RPMI8226 (cell line): ENCODE measurements at regions not wholly inside any gene's neighbourhood (a gene's known extent, or its start where the extent isn't known, plus 50 kb on each side); places are given as distances from the start of the nearest gene placed in this dataset.
"Not testable (repeated sequence)": the region's sequence is repeated elsewhere in the genome, so short reads cannot be mapped to it uniquely, and the experiment has no call there.

ENCODE experiments used
- DNase-seq: peaks from one replicate; pipeline ENCODE4 v3.0.0-alpha.2; 2015

GRCh38 chr6:14543971-14544585 lies 426.5 kb downstream of the CD83 start:
- DNase-seq: no peak

DNA sequence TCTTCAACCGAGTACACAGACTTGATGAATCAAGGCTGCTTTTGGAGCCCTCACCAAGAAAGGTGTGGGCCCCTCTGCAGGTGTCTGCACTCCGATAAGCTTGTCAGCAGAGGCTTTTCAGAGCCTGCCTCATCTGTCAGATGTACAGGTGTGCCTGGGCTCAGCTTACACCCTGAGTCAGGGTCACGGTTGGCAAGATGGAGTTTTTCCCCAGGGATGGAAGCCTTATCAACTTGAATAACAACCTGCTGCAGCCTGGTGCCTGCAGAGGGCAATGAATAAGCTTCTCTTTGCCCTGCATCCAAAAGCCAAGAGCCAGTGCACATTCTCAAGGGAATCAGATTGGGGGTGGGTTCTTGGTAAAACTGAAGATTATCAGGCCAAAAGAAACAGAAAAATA lies 427.1 kb downstream of the CD83 start:
- DNase-seq: no peak

GRCh38 chr6:14545496-14545895 lies 427.9 kb downstream of the CD83 start:
- no peak for DNase-seq

DNA sequence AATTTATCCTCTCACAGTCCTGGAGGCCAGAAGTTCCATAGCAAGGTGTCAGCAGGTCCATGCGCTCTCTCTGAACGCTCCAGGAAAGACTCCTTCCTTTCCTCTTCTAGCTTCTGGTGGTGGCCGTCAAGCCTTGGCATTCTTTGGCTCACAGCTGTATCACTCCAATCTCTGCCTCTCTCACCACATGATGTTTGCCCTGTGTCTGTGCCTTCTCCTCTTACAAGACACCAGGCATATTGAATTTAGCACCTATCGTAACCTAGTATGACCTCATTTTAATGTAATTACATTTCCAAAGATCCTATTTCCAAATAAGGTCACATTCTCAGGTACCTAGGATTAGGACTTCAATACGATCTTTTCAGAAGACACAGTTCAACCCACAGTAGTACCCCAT lies 428.5 kb downstream of the CD83 start:
- no peak for DNase-seq

DNA sequence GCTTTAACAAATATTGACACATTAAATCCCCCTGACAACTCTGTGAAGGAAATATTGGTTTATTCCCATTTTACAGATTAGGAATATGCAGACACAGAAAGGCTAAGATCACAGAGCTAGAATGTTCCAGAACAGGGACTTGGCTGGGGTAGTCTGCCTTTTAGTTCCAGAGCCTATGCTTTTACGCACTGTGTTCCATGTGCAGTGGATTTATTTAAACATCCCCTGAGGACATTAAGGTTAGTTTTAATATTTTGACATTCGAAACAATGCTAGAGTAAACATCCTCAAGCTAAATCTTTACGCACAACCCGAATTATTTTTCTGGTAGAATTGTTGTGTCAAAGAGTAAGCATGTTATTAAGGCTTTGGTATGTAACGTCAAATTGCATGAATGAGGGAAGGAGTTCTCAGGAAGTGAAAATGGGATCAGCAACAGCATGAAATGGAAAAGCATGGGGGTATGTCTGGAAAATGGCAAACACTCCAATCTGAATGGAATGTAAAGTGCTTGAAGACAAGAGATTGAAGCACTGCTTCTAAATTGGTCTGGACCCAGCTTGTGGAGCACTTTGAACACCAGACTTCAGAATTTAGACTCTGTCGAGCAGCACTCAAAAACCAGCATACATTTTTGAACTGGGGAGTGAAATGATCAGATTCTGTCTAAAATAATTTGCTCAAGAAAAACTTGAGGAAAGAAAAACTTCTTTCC lies 429.9 kb downstream of the CD83 start:
- DNase-seq: no peak

GRCh38 chr6:14549304-14549770 lies 431.8 kb downstream of the CD83 start:
- no peak for DNase-seq

DNA sequence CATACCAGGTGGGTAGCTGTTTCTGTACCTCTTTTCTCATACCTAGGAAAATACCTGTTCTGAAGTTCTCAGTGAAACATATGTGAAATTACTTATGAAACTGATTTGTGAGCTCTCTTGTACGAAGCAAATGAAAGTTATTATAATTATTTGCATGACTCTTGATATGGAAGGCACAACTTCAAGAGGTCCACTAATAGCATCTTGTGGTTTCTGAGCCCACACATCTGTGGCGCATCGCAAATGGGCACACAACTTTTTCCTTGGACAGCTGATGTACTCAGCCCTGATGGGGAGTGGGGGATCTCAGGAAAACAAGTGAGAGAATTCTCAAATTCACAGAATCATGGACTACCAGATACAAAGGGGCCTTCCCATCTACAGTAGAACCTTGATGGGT lies 432.3 kb downstream of the CD83 start:
- no peak for DNase-seq

DNA sequence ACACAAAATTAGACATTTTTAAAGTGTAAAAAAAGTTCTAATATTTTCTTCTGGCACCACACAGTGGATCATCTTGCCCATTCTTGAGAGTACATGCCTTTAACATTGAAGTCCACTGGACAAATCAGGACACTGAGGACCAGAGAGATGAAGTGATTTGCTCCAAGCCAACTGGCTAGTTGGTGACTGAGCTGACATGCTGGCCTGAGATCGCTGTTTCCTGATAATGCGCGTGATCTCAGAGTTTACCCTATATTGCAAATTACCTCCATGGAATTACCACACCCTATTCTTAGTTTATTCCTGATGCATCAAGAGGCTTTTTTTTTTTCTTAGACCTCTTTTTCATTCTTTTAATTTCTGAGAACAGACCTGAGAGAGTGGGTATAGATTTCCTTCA lies 432.8 kb downstream of the CD83 start:
- no peak for DNase-seq

GRCh38 chr6:14550822-14551221 lies 433.2 kb downstream of the CD83 start:
- no peak for DNase-seq

- DNase-seq: not testable (repeated sequence)
Observed at GRCh38 chr6:14551601-14552000, 434.0 kb downstream of the CD83 start.

- DNase-seq: no peak
Observed at GRCh38 chr6:14552891-14553290, 435.3 kb downstream of the CD83 start.

DNA sequence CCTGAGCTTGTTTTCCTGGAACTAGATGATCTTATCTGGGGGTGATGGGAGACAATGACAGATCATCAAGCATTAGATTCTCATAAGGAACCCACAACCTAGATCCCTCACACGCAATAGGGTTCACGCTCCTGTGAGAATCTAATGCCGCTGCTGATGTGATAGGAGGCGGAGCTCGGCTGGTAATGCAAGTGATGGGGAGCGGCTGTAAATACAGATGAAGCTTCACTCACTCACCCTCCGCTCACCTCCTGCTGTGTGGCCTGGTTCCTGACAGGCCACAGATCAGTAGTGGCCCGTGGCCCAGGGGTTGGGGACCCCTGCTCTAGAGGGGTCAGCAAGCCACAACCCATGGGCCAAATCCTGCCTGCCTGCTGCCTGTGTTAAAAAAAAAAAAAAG lies 435.9 kb downstream of the CD83 start:
- DNase-seq: no peak

GRCh38 chr6:14555804-14556203 lies 438.2 kb downstream of the CD83 start:
- no peak for DNase-seq

- no peak for DNase-seq
Observed at GRCh38 chr6:14559746-14560536, 442.4 kb downstream of the CD83 start.

GRCh38 chr6:14561563-14561962 lies 444.0 kb downstream of the CD83 start:
- DNase-seq: not testable (repeated sequence)

DNA sequence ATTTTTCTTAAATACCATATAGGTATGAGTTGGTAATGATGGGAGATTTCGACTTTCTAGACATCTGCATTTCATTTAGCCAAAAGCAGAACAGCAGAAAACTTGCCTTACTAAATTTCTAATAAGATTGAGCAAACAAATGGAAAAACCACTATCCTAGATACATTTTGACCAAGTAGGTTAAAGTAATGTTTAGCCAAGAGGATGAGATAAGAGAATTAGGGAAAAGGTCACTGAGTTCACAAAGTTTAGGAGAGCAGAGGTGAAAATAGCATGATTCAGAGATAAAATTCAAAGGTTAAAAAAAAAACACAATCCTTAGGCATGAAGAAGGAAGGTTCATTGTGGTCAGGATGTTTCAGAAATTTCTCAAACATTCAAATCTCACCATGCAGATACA lies 450.3 kb downstream of the CD83 start:
- no peak for DNase-seq

- DNase-seq: no peak
Observed at GRCh38 chr6:14569394-14569793, 451.8 kb downstream of the CD83 start.

DNA sequence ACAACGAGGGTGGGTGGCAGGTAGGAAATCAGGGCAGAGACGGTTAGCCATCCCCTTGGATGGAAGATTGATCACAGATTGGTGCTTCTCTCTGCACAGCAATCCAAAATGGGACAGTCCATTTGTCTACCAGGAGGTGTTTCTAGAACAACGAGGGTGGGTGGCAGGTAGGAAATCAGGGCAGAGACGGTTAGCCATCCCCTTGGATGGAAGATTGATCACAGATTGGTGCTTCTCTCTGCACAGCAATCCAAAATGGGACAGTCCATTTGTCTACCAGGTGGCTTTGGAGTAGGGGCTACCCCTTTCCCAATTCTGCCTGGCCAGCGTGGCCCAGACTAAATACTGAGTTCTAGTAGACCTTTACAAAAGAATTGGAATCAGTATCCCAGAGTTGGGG lies 452.3 kb downstream of the CD83 start:
- DNase-seq: not testable (repeated sequence)

DNA sequence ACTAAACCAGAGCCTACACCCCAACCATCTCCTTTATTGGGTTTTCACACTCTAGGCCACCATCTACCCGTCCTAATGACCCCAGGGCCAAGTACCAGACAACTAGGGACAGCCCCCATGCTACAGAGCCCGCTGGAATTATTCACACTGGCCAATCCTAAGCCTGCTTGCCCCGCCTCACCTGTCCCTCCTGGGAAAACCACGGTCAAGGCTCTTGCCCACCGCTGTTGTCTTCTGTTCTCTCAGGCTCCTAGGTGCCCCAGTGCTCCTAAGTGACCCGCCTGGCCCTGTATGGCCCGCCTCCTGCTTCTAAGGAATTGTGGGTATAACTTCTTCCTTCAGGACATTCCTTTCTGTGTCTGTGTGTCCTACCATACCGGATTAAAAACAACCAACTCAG lies 453.4 kb downstream of the CD83 start:
- DNase-seq: no peak

- DNase-seq: no peak
Observed at GRCh38 chr6:14571746-14572145, 454.2 kb downstream of the CD83 start.

DNA sequence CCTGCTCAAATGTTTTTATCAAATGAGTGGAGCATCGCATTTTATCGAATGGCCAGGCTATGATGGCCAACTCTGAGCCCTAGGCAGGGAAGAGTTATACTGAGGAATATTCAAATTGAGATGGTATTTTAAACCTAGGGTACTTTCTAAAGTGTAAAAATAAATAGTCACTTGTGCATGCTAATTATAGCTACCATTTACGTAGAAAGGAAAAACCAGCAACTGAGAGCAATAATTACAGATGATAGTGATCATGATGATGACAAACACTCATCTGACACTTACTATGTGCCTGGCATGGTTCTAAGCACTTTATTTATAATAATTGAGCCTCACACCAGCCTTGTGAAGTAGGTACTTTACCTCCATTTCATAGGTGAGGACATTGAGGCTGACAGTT lies 455.7 kb downstream of the CD83 start:
- DNase-seq: no peak

DNA sequence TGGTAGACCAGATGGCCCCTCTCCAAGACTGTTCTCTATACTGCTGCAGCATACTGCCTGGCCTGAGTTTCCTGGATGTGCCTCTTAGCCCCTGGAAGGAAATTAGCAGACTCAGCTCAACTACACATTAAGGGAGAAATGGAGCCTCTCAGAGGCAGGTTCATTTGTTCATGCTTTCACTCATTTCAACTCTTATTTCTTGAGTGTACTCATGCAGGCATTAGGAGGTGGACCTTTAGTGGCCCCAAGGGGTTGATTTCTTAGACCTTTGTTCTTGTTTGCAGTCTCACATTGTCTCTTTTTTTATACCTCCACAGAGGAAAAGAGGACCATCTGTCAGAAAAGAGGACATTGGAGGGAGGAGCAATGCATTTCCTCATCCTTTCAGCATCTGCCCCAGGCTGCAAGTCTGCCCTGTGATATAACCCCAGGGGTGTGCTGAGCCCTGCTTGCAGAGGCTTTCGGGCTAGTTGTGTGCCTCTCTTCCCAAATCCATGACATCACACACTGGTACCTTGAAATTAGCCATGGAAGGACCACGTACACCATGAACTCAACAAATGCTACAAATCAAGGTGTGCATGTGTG lies 456.2 kb downstream of the CD83 start:
- no peak for DNase-seq

- no peak for DNase-seq
Observed at GRCh38 chr6:14575961-14576360, 458.4 kb downstream of the CD83 start.

DNA sequence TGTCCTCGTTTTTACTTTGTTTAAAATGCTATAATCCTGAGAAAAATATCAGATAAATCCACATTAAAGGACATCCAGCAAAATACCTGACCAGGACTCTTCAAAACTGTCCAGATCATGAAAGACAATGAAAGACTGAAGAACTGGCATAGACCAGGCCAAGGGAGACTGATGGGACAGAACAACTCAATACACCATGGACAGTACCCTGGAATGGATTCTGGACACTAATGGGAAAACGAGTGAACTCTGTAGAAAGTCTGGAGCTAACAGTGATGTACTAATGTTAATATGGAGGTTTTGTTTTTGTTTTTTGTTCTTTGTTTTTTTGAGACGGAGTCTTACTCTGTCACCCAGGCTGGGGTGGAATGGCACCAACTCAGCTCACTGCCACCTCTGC lies 461.4 kb downstream of the CD83 start:
- no peak for DNase-seq
